A549 (cell line): ENCODE measurements at regions not wholly inside any gene's neighbourhood (a gene's known extent, or its start where the extent isn't known, plus 50 kb on each side); places are given as distances from the start of the nearest gene placed in this dataset.

ENCODE experiments used
- ATAC-seq, 2 experiments: fragments of 200-7000 bp in 1 of 2; fragments of >200 bp in 1 of 2; cut with Nextera tagmentation in 1 of 2; cut with Tn5 transposase in 1 of 2; 3 replicates each; pipeline versions ENCODE4 v1.8.0 to v1.9.1; 2018 to 2020; ENCODE audit warnings: mild to moderate bottlenecking in 1 of 2, moderate library complexity in 1 of 2
- CTCF ChIA-PET: fragments of 300-600 bp; sonication (Branson Sonifier 250); formaldehyde crosslinking; extraction: SDS; loops from one replicate; lab custom pipeline; 2021; ENCODE audit warnings: antibody characterized with exemption, inconsistent platforms; lab: Yijun Ruan, JAX
- POLR2A ChIA-PET: fragments of 350-600 bp; formaldehyde crosslinking; extraction: SDS; loops from one replicate; lab custom pipeline; 2021; ENCODE audit warnings: antibody characterized with exemption, inconsistent platforms; lab: Yijun Ruan, JAX
- DNase-seq, 2 experiments: peaks; one replicate each; pipeline versions ENCODE4 v3.0.0 to v3.0.0-alpha.2; 2011 to 2016; ENCODE audit warnings: low read depth in 1 of 2, low spot score in 1 of 2
- FAIRE-seq: peaks from 2 replicates; lab custom pipeline; 2011; peaks lifted over from hg19 to GRCh38; lab: Jason Lieb, UNC
- H3K27ac ChIP-seq, 2 experiments: fragments of >200 bp; sonication (Bioruptor Twin); formaldehyde crosslinking; 3 replicates each; pipeline ENCODE4 v1.5.1; 2016 to 2017
- H3K4me1 ChIP-seq: fragments of >200 bp; sonication (Bioruptor Twin); formaldehyde crosslinking; 3 replicates; pipeline ENCODE4 v1.6.1; 2016
- H3K4me2 ChIP-seq: fragments of >200 bp; sonication (Bioruptor Twin); formaldehyde crosslinking; 3 replicates; pipeline ENCODE4 v1.6.1; 2016
- H3K4me3 ChIP-seq: fragments of >200 bp; sonication (Bioruptor Twin); formaldehyde crosslinking; 3 replicates; pipeline ENCODE4 v1.5.1; 2016
- H3K9me3 ChIP-seq: fragments of >200 bp; sonication (Bioruptor Twin); formaldehyde crosslinking; 3 replicates; pipeline ENCODE4 v1.6.1; 2016
- CEBPB ChIP-seq, 2 experiments: fragments of >200 bp in 1 of 2; sonication (Bioruptor Twin) in 1 of 2; formaldehyde crosslinking in 1 of 2; IDR thresholded peaks; 2 replicates each; pipeline ENCODE4 v1.6.1; 2012 to 2016
- CHD2 ChIP-seq: fragments of 150-350 bp; IDR thresholded peaks from 2 replicates; pipeline ENCODE4 v1.6.1; 2014; ENCODE audit warnings: low read length; ENCODE audit not compliant: partially characterized antibody
- EHMT2 ChIP-seq: fragments of 200-600 bp; sonication (generic); IDR thresholded peaks from 2 replicates; pipeline ENCODE4 v1.6.1; 2016; ENCODE audit warnings: antibody characterized with exemption, low read depth, mild to moderate bottlenecking, moderate library complexity
- FOSL2 ChIP-seq, 2 experiments: fragments of 450-650 bp in 1 of 2; fragments of >200 bp in 1 of 2; sonication (Bioruptor Twin) in 1 of 2; formaldehyde crosslinking; IDR thresholded peaks; 2 replicates each; pipeline versions ENCODE4 v1.5.0 to v1.6.1; 2016 to 2020; ENCODE audit warnings: mild to moderate bottlenecking in 1 of 2, moderate library complexity in 1 of 2
- HDAC2 ChIP-seq: fragments of 200-600 bp; sonication (generic); IDR thresholded peaks from 2 replicates; pipeline ENCODE4 v1.6.1; 2016
- HOXA7 ChIP-seq: fragments of 250-450 bp; sonication (Bioruptor Pico); IDR thresholded peaks from 2 replicates; pipeline ENCODE4 v1.5.0; 2020; ENCODE audit warnings: mild to moderate bottlenecking, moderate library complexity
- JUNB ChIP-seq: fragments of >200 bp; sonication (Bioruptor Twin); formaldehyde crosslinking; IDR thresholded peaks from 2 replicates; pipeline ENCODE4 v1.6.1; 2016
- KDM5A ChIP-seq: fragments of 200-600 bp; sonication (generic); IDR thresholded peaks from 2 replicates; pipeline ENCODE4 v1.6.1; 2016; ENCODE audit warnings: antibody characterized with exemption, mild to moderate bottlenecking
- NR3C1 ChIP-seq: fragments of >200 bp; sonication (Bioruptor Twin); formaldehyde crosslinking; IDR thresholded peaks from 3 replicates; pipeline ENCODE4 v1.6.1; 2017
- POLR2A ChIP-seq: IDR thresholded peaks from 2 replicates; pipeline ENCODE4 v1.6.1; 2012; ENCODE audit warnings: mild to moderate bottlenecking, low read length
- POLR2AphosphoS2 ChIP-seq: conservative IDR thresholded peaks from 2 replicates; pipeline ENCODE4 v1.6.1; 2012; ENCODE audit warnings: low read length, improper control_type of control experiment, inconsistent platforms
- RCOR1 ChIP-seq: fragments of 150-350 bp; IDR thresholded peaks from 2 replicates; pipeline ENCODE4 v1.6.1; 2014; ENCODE audit warnings: antibody characterized with exemption, low read length, low read depth
- RNF2 ChIP-seq: fragments of 200-600 bp; sonication (generic); IDR thresholded peaks from 2 replicates; pipeline ENCODE4 v1.6.1; 2016; ENCODE audit warnings: low read depth, mild to moderate bottlenecking, antibody characterized with exemption, moderate library complexity, borderline replicate concordance
- ZNF302 ChIP-seq: fragments of 250-450 bp; sonication (Bioruptor Pico); IDR thresholded peaks from 2 replicates; pipeline ENCODE4 v1.9.0; 2021; ENCODE audit warnings: inconsistent platforms, mild to moderate bottlenecking, moderate library complexity
- WGBS: methylation state at CpG from one replicate; pipeline ENCODE4 v1.1.6; 2017; ENCODE audit errors: missing lambda C conversion rate; 5-methylcytosine and 5-hydroxymethylcytosine counted together
- TF ChIP-seq, protein P1 (sequence below): IDR thresholded peaks from 2 replicates; pipeline ENCODE4 v1.6.1; 2012
- TF ChIP-seq, protein P2 (sequence below): fragments of >200 bp; sonication (Bioruptor Twin); formaldehyde crosslinking; IDR thresholded peaks from 3 replicates; pipeline ENCODE4 v1.5.1; 2016
- TF ChIP-seq, protein P3 (sequence below): IDR thresholded peaks from 2 replicates; pipeline ENCODE4 v1.6.1; 2012
- TF ChIP-seq, protein P4 (sequence below): fragments of 450-650 bp; IDR thresholded peaks from 2 replicates; pipeline ENCODE4 v1.6.1; 2014; ENCODE audit warnings: antibody characterized with exemption
- TF ChIP-seq, protein P5 (sequence below): fragments of 150-350 bp; IDR thresholded peaks from 2 replicates; pipeline ENCODE4 v1.6.1; 2014; ENCODE audit warnings: low read depth, mild to moderate bottlenecking, low read length
- TF ChIP-seq, protein P6 (sequence below): fragments of 250-450 bp; sonication (Bioruptor Pico); IDR thresholded peaks from 2 replicates; pipeline ENCODE4 v1.5.0; 2021; ENCODE audit warnings: mild to moderate bottlenecking, moderate library complexity, borderline replicate concordance

DNA sequence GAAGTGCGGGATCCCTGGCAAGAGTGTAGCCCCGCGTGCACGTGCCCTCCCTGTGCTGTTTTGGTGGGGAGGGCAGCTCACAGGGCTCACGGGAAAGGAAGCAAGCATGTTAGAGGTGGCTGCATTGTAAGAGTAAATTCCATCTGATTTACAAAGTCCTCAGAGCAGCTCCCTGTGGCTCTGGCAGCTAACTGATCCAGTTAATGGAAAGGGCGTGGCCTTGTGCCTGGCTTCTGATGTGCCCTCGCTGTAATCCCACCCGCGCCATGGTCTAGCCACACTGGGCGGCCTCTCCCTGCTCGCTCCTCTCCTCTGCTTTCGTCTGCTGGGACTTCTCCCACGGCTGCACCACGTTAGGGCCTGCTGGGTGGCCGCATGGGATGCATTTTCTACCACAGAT is 258.5 kb downstream of the FGF9 start:
- CTCF ChIA-PET: no interaction called here
- no peak for DNase-seq
- Histone ChIP-seq H3K4me3 (no peak overlapping the region), H3K27ac (no peak overlapping the region), H3K4me2 (no peak overlapping the region), H3K9me3 (no peaks in the 10 kb centered on the region), H3K4me1 (no peaks in the 10 kb centered on the region)
- 43% methylated on average over 15 of the region's 15 CpGs for WGBS
- TF ChIP-seq, protein P1, sequence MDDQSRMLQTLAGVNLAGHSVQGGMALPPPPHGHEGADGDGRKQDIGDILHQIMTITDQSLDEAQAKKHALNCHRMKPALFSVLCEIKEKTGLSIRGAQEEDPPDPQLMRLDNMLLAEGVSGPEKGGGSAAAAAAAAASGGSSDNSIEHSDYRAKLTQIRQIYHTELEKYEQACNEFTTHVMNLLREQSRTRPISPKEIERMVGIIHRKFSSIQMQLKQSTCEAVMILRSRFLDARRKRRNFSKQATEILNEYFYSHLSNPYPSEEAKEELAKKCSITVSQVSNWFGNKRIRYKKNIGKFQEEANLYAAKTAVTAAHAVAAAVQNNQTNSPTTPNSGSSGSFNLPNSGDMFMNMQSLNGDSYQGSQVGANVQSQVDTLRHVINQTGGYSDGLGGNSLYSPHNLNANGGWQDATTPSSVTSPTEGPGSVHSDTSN: no peak
- TF ChIP-seq EHMT2: no peak
- no peak for TF ChIP-seq FOSL2 (IDR thresholded peaks at IDR 0.05)
- TF ChIP-seq FOSL2 (CRISPR knock-in tag; IDR thresholded peaks at IDR 0.05): no peak
- FAIRE-seq: no peak
- ATAC-seq: no peak
- POLR2A ChIA-PET: no interaction called here

DNA sequence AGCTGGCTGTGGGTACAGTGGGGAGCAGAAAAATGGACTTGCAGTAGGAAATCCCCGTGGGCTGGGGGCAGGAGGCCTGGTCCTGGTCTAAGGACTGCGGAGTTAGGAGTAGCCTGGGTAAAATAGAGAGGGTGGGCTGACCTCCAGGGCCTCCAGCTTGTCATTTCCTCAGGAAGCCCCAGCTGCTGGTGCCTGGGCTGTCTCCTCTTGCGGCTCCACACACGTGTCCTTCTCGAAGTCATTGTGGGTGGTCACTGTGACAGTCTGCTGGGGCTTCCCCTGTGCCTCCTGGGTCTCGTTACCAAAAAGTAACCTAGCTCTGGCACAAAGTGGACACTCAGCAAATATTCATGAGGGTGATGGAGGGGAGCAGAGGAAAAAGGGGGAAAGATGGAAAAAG is 259.7 kb downstream of the FGF9 start:
- WGBS: 0% methylated on average over 6 of the region's 6 CpGs
- TF ChIP-seq, protein P2, sequence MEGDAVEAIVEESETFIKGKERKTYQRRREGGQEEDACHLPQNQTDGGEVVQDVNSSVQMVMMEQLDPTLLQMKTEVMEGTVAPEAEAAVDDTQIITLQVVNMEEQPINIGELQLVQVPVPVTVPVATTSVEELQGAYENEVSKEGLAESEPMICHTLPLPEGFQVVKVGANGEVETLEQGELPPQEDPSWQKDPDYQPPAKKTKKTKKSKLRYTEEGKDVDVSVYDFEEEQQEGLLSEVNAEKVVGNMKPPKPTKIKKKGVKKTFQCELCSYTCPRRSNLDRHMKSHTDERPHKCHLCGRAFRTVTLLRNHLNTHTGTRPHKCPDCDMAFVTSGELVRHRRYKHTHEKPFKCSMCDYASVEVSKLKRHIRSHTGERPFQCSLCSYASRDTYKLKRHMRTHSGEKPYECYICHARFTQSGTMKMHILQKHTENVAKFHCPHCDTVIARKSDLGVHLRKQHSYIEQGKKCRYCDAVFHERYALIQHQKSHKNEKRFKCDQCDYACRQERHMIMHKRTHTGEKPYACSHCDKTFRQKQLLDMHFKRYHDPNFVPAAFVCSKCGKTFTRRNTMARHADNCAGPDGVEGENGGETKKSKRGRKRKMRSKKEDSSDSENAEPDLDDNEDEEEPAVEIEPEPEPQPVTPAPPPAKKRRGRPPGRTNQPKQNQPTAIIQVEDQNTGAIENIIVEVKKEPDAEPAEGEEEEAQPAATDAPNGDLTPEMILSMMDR: no peak
- no peak for TF ChIP-seq FOSL2 (IDR thresholded peaks at IDR 0.05)
- TF ChIP-seq FOSL2 (CRISPR knock-in tag; IDR thresholded peaks at IDR 0.05): no peak
- no peak for TF ChIP-seq RCOR1
- no peak for TF ChIP-seq HOXA7 (CRISPR knock-in tag)
- TF ChIP-seq, protein P1: no peak
- no peak for TF ChIP-seq POLR2A
- TF ChIP-seq, protein P3, sequence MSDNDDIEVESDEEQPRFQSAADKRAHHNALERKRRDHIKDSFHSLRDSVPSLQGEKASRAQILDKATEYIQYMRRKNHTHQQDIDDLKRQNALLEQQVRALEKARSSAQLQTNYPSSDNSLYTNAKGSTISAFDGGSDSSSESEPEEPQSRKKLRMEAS: no peak
- no peak for TF ChIP-seq KDM5A
- no peak for TF ChIP-seq NR3C1
- no peak for TF ChIP-seq RNF2
- TF ChIP-seq, protein P4, sequence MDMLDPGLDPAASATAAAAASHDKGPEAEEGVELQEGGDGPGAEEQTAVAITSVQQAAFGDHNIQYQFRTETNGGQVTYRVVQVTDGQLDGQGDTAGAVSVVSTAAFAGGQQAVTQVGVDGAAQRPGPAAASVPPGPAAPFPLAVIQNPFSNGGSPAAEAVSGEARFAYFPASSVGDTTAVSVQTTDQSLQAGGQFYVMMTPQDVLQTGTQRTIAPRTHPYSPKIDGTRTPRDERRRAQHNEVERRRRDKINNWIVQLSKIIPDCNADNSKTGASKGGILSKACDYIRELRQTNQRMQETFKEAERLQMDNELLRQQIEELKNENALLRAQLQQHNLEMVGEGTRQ: no peak
- no peak for TF ChIP-seq CEBPB (IDR thresholded peaks at IDR 0.05)
- no peak for TF ChIP-seq POLR2AphosphoS2
- no peak for TF ChIP-seq CHD2
- TF ChIP-seq, protein P5, sequence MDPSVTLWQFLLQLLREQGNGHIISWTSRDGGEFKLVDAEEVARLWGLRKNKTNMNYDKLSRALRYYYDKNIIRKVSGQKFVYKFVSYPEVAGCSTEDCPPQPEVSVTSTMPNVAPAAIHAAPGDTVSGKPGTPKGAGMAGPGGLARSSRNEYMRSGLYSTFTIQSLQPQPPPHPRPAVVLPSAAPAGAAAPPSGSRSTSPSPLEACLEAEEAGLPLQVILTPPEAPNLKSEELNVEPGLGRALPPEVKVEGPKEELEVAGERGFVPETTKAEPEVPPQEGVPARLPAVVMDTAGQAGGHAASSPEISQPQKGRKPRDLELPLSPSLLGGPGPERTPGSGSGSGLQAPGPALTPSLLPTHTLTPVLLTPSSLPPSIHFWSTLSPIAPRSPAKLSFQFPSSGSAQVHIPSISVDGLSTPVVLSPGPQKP: no peak
- TF ChIP-seq ZNF302 (CRISPR knock-in tag): no peak
- no peak for TF ChIP-seq JUNB
- TF ChIP-seq EHMT2: no peak
- no peak for TF ChIP-seq HDAC2
- TF ChIP-seq, protein P6, sequence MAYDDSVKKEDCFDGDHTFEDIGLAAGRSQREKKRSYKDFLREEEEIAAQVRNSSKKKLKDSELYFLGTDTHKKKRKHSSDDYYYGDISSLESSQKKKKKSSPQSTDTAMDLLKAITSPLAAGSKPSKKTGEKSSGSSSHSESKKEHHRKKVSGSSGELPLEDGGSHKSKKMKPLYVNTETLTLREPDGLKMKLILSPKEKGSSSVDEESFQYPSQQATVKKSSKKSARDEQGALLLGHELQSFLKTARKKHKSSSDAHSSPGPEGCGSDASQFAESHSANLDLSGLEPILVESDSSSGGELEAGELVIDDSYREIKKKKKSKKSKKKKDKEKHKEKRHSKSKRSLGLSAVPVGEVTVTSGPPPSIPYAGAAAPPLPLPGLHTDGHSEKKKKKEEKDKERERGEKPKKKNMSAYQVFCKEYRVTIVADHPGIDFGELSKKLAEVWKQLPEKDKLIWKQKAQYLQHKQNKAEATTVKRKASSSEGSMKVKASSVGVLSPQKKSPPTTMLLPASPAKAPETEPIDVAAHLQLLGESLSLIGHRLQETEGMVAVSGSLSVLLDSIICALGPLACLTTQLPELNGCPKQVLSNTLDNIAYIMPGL: no peak
- TF ChIP-seq, all 56 proteins: peak for 0
- CTCF ChIA-PET: interaction anchor here (1.7 kb wide), 1 partner anchor 292 kb away, joined by 3 read pairs; no protein-coding TSS in a partner anchor
- Histone ChIP-seq H3K4me1 (no peaks in the 10 kb centered on the region), H3K27ac (no peak overlapping the region), H3K9me3 (no peaks in the 10 kb centered on the region), H3K4me2 (no peak overlapping the region), H3K4me3 (no peak overlapping the region)
- no peak for ATAC-seq
- POLR2A ChIA-PET: no interaction called here
- FAIRE-seq: no peak
- no peak for DNase-seq
